Esophagus mucosa (tissue), 1 donor: ENCODE measurements at regions not wholly inside any gene's neighbourhood (a gene's known extent, or its start where the extent isn't known, plus 50 kb on each side); places are given as distances from the start of the nearest gene placed in this dataset.
"Not testable (repeated sequence)": the region's sequence is repeated elsewhere in the genome, so short reads cannot be mapped to it uniquely, and the experiment has no call there.

Source experiments
- ATAC-seq: fragments of 200-7000 bp; cut with Tn5 transposase; one replicate; pipeline ENCODE4 v1.9.1; 2020
- donor health status: DM: yes; HTN: yes; CAD: no.

GRCh38 chr14:49366416-49366815 lies 219.8 kb downstream of the RPS29 start:
- no peak for ATAC-seq

- no peak for ATAC-seq
These were observed 221.4 kb downstream of the RPS29 start for GRCh38 chr14:49364752-49365117.

- ATAC-seq, result no peak
These were observed 222.1 kb downstream of the RPS29 start for GRCh38 chr14:49363821-49364751.

GRCh38 chr14:49362916-49363315 lies 223.3 kb downstream of the RPS29 start:
- no peak for ATAC-seq

- ATAC-seq, result no peak
These were observed 247.1 kb downstream of the RPS29 start for GRCh38 chr14:49339130-49339529.

- no peak for ATAC-seq
These were observed 266.4 kb downstream of the RPS29 start for GRCh38 chr14:49319810-49320209.

DNA sequence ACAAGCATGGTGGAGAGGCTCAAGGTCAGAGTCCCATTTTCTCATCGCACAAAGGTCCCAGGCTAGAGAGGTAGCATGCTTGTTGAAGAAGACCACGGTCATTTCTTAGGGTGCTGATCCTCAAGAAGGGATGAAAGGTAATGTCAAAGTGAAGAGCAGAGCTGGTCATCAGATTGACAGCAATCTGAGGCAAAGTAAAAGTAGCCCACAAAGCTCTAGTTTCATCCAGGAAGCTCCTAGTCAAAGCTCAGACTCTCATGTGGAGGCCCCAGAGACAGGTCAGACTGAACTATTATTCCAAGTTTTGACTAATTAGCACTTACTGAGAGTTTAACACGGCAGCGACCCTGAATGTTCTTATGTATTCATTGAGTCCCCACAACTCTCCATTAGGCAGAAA lies 270.6 kb downstream of the RPS29 start:
- ATAC-seq, result no peak

GRCh38 chr14:49314737-49315136 lies 271.4 kb downstream of the RPS29 start:
- ATAC-seq, result no peak

GRCh38 chr14:49313108-49313507 lies 273.1 kb downstream of the RPS29 start:
- no peak for ATAC-seq

DNA sequence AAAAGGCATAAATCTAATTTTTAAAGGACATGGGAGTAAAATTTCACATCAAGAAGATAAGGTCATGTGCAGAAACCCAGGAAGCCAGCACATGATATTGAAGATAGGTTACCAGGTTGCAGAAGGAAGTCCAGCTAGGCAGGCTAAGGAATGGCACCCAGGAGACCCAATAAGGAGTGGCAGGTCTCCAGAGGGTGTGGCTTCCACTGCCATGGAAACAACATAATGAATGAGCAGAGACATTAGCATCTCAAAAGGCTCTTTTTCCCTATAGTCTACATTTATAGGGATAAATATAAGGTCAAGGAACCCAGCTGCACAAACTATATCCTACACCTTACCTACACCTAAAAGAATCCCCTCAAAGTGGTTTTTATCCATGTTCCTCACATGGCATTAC lies 275.9 kb downstream of the RPS29 start:
- no peak for ATAC-seq

DNA sequence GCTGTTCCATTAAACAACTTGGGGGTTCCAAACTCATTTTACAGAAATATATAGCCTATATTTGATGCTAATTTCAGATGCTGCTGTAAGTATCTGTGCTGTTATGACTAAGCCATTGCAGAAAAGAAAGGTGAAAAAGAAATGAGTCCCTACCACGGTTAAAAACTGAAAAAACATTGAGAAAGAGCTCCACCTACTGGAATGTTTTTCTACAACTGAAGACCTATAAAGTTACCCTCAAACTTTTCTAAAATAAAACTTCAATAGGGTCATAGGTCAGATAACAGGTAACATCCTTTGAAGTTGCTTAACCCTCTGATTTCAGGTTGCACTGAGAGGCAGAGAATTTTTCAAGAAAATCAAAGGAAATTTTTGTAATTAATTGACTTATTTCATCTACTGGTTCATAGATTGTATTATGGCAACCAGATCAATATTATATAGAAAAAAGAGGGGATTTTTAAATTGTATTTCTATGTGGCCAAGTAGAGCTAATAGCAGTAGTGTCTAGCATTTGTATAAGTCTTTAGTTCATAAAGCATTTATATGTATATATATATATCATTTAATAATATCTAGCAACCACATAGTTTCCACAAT lies 279.9 kb downstream of the RPS29 start:
- ATAC-seq, result no peak

DNA sequence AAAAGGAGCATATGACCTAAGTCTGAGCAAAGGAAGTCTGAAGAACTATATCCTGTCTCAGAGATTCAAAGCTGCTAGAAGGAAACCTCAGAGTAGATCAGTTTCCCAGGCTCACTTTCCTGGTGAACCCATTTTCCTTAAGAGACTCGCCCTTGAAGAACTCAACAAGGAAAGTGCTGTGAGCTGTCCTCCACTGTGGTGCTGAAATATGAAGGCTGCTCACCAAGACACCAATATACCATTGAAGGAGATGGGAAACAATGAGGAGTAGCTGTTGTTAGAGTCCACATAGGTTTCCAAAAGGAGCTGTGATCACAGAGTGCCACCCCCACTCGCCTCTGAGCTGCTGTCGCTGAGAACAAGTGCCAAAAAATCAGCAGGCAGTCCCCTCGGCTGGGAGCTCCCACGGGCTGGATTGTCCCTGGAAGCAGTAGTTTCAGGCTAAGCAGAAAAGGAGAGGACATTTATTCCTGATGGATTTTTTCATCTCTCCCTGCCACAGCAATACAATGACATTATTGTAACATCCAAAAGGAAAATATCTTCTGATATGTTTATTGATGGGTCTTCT lies 282.1 kb downstream of the RPS29 start:
- peak; percentile 29 for ATAC-seq

DNA sequence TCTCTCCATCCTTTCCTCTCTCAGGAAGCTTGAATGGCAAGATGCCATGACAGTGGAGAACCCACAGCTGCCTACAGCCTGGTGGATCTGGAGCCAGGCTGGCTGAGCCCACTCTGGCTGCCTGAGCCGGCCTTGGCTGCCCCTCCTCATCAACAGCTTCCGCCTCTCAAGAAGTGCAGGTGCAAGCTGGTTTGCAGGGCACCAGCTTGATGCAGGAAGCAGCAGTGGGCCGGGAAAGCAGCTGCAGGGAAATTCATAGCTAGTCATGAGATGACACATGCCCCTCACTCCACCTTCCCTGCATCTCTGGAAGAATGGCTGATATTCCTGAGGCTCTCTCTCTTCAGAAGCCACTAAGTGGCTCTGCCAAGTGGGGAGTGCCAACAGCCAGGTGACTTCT lies 289.1 kb downstream of the RPS29 start:
- ATAC-seq, result no peak

GRCh38 chr14:49294621-49295148 lies 291.5 kb downstream of the RPS29 start:
- ATAC-seq, result no peak

DNA sequence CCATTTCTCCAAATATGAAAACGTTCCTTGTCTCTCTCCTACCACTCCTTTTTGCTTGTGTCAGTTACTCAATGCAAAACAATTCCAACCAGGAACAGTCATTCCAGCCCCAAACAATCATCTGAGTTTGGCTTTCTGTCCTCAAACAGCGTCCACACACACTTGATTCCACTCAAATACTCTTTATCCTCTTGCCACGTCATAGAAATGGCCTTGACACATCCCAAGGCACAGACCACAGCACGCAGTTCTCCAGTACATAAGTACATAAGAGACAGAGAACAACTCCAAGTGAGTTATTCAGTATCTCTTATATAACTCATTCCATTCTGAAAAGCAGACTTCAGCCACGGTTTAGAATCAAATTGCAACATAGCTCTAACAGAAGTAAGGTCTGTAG lies 299.2 kb downstream of the RPS29 start:
- ATAC-seq, result no peak

DNA sequence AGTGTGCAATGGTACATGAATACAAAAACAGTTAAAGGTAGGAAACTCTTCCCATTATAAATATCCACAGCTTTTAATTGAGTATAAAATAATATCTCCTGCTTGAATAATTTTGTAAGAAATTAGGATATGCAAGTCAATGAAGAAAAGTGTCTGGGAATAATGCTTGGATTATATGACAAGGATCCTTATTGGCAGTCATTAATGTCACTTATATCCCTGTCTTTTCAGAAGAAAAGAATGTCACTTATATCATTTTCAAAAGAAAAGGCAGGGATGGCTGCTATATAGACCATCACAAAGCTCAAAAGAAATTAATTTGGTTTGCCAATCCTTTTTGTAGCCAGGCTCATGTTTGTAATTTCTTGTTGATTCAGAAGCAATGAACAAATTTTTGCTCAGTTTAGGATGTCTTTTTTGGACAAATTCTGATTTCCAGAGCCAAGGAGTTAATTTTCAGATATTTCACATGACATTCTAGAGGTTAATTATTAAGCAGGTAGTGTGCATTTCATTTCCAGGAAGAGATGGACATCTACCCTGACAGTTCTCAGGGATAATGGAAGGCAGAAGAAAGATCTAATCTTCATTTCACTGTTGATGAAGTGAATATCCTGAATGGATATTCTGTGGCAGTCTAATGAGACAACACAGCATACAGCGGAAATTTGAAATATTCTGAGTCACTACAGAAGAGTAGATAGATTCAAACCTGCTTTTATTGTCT lies 299.8 kb downstream of the RPS29 start:
- ATAC-seq, result no peak

DNA sequence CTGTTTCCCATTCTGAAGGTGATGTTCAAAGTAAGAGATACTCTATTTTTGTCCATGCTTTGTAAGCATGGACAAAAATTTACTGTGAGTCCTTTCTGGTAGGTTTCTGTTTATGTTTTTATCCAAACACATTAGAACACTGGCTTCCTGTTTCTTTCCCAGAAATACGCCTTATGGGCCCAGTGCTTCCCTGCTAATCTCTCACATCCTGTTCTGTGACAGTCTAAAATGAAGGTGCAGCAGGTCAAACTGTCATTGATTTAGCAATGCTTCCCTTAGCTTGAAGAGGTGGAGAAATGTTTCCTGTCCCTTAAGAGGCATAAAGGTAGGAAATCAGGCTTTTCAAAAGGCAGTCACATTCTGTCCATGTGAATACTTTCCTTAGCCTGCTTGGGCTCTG lies 305.6 kb downstream of the RPS29 start:
- no peak for ATAC-seq

GRCh38 chr14:49250517-49250916 lies 335.7 kb downstream of the RPS29 start:
- ATAC-seq, result no peak

DNA sequence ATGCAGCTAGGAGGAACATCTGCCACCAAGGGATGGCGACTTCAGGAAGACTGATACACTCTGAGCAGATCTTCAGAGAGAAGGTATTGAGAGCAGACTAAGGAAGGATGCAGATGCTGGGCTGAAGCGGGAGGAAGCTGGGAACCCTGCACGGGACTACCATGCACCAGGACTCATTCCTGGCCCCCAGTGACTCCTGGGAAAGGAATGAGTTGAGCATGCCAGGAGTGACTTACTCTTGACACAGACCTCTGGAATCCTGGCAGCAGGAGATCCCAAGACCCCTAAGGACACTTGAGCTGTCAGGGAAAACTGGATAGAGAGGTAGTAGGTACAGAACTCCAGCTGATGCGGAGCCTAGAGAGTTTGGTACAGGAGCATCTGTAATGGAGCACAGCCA lies 336.1 kb downstream of the RPS29 start:
- no peak for ATAC-seq

- no peak for ATAC-seq
These were observed 337.2 kb downstream of the RPS29 start for GRCh38 chr14:49249022-49249421.

DNA sequence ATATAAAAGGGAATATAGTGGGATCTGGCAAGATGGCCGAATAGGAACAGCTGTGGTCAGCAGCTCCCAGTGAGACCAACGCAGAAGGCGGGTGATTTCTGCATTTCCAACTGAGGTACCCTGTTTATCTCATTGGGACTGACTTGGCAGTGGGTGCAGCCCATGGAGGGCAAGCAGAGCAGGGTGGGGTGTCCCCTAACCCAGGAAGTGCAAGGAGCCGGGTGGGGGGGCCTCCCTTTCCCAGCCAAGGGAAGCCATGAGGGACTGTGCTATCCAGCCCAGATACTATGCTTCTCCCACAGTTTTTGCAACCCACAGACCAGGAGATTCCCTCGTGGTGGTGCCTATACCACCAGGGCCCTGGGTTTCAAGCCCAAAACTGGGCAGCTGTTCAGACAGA lies 342.4 kb downstream of the RPS29 start:
- ATAC-seq, result not testable (repeated sequence)

GRCh38 chr14:49240383-49240782 lies 345.8 kb downstream of the RPS29 start:
- ATAC-seq, result no peak

- no peak for ATAC-seq
These were observed 357.6 kb downstream of the RPS29 start for GRCh38 chr14:49228552-49228951.
